ENCODE measurements at regions not wholly inside any gene's neighbourhood (a gene's known extent, or its start where the extent isn't known, plus 50 kb on each side); places are given as distances from the start of the nearest gene placed in this dataset.

DNA sequence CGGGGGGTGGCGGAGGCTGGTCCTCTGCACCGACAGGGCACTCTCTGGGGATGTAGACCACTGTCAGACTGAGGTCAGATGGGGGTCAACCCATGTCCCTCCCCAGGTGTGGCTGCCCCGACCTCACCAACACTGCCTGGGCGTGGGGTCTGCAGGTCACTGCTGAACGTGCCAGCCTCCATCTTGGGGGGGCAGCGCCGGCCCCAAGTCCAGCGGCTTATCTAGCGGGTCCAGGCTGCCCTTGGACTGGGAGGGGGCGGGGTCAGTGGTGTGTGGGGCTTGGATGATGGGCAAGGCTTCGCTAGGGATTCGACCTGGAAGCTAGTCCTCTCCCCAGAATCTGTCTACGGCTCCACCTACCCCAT is 178.2 kb downstream of the IGLL1 start:
- no peak for DNase-seq (ENCODE audit: low read depth)
- TF ChIP-seq, protein P1, sequence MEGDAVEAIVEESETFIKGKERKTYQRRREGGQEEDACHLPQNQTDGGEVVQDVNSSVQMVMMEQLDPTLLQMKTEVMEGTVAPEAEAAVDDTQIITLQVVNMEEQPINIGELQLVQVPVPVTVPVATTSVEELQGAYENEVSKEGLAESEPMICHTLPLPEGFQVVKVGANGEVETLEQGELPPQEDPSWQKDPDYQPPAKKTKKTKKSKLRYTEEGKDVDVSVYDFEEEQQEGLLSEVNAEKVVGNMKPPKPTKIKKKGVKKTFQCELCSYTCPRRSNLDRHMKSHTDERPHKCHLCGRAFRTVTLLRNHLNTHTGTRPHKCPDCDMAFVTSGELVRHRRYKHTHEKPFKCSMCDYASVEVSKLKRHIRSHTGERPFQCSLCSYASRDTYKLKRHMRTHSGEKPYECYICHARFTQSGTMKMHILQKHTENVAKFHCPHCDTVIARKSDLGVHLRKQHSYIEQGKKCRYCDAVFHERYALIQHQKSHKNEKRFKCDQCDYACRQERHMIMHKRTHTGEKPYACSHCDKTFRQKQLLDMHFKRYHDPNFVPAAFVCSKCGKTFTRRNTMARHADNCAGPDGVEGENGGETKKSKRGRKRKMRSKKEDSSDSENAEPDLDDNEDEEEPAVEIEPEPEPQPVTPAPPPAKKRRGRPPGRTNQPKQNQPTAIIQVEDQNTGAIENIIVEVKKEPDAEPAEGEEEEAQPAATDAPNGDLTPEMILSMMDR (IDR thresholded peaks at IDR 0.05; ENCODE audit: low read length, missing control alignments), result no peak

DNA sequence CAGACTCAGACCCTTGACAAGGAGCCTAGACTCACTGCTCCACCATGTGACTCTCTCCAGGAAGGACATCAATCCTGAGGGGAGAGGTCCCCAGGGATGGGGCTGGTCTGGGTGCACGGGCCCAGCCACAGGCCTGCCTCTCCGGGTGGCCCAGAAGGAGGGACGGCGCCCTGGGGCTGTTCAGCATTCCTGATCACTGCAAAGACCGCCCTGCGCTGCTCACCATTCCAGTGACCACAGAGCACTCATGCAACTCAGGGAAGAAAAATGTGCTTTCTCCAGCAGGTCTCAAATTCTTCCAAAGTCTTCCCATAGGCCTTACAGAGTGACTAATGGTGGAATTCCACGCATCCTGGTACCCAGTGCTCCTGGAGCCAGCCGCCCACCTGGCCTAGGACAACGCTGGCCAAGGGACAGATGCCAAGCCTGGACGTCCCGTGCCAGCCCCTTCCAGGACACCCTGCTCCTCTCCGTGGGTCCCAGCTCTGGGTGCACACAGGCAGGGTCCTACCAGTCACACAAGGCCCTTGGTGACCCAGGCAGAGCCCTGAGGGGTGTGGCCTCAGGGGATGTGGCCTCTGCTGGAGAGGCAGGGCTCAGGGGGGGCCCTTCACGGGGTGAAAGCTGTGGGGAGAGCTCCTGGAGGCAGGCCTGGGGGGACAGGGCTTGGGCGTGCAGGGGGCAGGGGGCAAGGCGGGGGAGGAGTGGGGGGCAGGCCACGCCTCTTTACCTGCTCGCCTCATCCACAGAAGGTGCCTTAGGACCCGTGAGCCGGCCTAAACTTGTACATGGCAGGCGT is 178.8 kb downstream of the IGLL1 start:
- TF ChIP-seq, protein P1 (IDR thresholded peaks at IDR 0.05; ENCODE audit: low read length, missing control alignments), result no peak
- peak; percentile 37 for DNase-seq (ENCODE audit: low read depth)
- no peak overlapping the region for H3K4me3 ChIP-seq (replicated peaks; ENCODE audit: low read depth, low read length)

More for the DNA sequence above, 178.2 kb downstream of the IGLL1 start:
- H3K4me3 ChIP-seq (replicated peaks; ENCODE audit: low read depth, low read length), result no peak overlapping the region

DNA sequence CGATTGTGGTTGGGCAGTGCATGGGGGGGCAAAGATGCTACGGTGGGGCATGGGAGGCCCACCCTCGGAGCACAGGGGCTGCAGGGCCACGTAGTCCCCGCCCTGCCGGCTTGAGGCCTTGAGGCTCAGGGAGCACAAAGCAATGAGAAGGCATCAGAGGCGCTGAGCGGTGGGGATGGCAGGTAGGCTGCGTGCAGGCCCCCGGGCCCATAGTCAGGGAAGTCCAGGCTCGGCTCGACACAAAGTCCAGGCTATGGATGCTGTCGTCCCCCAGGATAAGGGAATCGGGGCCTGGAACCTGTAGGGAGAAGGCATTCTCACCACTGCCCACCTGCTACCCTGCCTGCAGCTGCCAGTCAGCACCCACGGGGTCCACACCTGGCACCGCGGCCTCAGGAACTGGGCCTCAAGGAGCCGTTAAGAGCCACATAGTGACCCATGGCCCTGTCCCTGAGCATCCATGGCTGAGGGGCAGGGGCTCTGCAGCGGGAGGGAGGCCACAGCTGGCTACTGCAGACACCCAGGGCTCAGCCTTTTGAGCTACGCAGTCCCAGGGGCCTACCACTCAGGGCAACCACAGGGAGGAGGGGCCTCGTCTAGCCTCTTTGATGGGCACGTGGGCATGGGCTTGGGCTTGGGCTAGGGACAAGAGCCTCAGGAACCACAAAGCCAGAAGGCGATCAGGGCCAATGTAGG is 179.7 kb downstream of the IGLL1 start:
- no peak overlapping the region for H3K4me3 ChIP-seq (replicated peaks; ENCODE audit: low read depth, low read length)
- DNase-seq (ENCODE audit: low read depth), result no peak
- TF ChIP-seq, protein P1 (IDR thresholded peaks at IDR 0.05; ENCODE audit: low read length, missing control alignments), result no peak

DNA sequence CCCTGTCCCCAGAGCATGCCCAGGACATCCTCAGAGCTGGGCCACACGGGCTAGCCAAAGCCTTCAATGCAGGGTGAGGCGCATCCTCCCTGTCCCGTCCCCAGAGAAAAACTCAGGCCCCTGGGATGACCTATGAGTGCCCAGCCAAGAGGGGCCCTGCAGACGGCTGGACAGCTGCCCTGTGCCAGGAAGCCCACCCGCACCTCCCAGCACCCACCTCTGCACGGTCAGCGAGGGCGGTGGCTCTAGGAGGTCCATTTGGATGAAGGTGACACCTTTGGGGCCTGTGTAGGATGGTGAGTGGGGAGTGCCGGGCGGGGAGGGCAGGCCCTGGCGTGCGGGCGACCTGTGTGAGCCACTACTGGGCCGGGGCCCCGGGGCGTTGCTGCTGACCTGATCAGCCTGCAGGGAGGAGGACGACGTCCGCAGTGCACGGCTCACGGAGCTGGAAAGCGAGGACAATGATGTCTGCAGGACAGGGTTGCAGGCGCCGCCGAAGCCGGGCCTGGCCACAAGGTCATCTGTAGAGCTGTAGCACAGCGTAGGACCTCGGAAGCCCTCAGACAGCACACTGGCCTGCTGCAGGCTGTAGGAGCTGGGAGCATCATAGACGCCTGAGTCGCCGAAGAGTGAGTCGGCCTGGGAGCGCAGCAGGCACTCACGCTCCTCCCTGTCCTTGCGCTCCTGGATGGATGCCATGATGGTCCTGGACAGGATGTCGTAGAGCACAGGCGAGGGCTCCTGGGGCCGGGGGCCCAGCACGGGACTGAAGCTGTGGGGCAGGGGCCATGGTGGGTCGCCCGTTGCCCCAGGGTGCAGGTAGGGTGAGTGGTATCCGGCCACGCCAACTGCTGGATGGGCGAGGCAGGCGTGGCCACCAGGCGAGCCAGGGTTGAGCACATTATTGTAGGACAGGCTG is 180.5 kb downstream of the IGLL1 start:
- DNase-seq (ENCODE audit: low read depth), result no peak
- H3K4me3 ChIP-seq (replicated peaks; ENCODE audit: low read depth, low read length), result no peak overlapping the region
- TF ChIP-seq, protein P1 (IDR thresholded peaks at IDR 0.05; ENCODE audit: low read length, missing control alignments), result no peak

DNA sequence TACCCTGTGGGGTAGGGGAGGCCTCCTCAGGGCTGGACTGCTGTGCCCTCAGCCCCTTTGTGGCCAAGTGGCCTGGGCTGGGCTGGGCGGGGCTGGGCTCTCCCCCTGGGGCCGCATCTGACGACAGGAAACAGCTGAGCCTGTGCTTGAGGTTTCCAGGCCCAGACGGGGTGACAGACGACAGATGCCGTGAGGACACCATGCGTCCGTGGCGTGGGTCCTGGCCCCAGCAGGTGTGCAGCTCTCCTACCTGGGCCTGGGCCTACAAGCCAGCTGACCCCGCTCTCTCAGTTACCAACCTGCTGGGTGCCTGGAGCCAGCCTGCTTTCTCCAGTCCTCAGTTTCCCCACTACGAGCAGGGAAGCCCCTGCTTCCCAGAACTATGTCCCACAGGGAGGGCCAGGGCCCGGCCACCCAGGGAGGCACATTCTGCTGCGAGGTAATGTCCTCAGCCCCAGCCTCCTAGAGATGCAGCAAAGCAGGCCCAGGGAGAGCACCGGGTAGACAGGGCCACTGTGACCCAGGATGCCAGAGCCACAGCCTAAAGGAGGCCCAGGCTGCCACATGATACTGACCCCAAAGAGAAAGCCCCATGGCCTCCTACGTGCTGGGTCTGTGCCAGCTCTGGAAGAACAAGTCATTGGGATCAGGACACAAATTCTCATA is 181.3 kb downstream of the IGLL1 start:
- TF ChIP-seq, protein P1 (IDR thresholded peaks at IDR 0.05; ENCODE audit: low read length, missing control alignments), result no peak
- DNase-seq (ENCODE audit: low read depth), result no peak
- H3K4me3 ChIP-seq (replicated peaks; ENCODE audit: low read depth, low read length), result no peak overlapping the region
